HCT116 (cell line): ENCODE measurements at regions not wholly inside any gene's neighbourhood (a gene's known extent, or its start where the extent isn't known, plus 50 kb on each side); places are given as distances from the start of the nearest gene placed in this dataset.
A peak's percentile ranks its signal among the peaks of the same experiment; 100 is the strongest.

Experiments
- ATAC-seq: fragments of 200-7000 bp; cut with Tn5 transposase; 2 replicates; pipeline ENCODE4 v1.9.1; 2020; ENCODE audit warnings: mild to moderate bottlenecking, moderate library complexity
- BruUV-seq: library from RNA; stranded (reverse); fragments of 400-500 nt; replicated peaks from 2 replicates; lab custom pipeline; 2021; lab: Mats Ljungman, UMichigan
- CTCF ChIA-PET: fragments of 300-600 bp; sonication (Branson Sonifier 250); formaldehyde crosslinking; loops from one replicate; lab custom pipeline; 2021; ENCODE audit warnings: antibody characterized with exemption; lab: Charles Lee
- POLR2A ChIA-PET: fragments of 300-600, 350-600 bp; sonication (Branson Sonifier 250); formaldehyde crosslinking; loops from one replicate; lab custom pipeline; 2021; ENCODE audit warnings: antibody characterized with exemption; lab: Charles Lee
- RAD21 ChIA-PET, 2 experiments: fragments of 300-600 bp; sonication (Branson Sonifier 250); formaldehyde crosslinking; loops; one replicate each; lab custom pipeline; 2023; ENCODE audit warnings: low total read pairs in 2 of 2; ENCODE audit not compliant: uncharacterized antibody in 2 of 2, unreplicated experiment in 2 of 2, low non-redundant PET in 1 of 2; lab: Charles Lee
- DNase-seq: peaks from one replicate; pipeline ENCODE4 v3.0.0-alpha.2; 2010; ENCODE audit warnings: low read depth, low spot score
- H2AFZ ChIP-seq: fragments of 200-600 bp; shearing (Covaris generic), sonication (generic); 2 replicates; pipeline ENCODE4 v1.6.1; 2017; ENCODE audit warnings: low read depth, mixed run types, mixed read lengths, antibody characterized with exemption, low read length; ENCODE audit not compliant: poor library complexity, severe bottlenecking
- H3K27ac ChIP-seq: 2 replicates; pipeline ENCODE4 v1.5.1; 2012; ENCODE audit warnings: low read depth, low read length
- H3K27me3 ChIP-seq: fragments of 200-600 bp; sonication (generic); 2 replicates; pipeline ENCODE4 v1.6.1; 2016; ENCODE audit warnings: mixed run types, low read length, mixed read lengths; ENCODE audit not compliant: insufficient read depth
- H3K36me3 ChIP-seq, 2 experiments: fragments of 200-500 bp in 1 of 2; fragments of 200-600 bp in 1 of 2; sonication (Bioruptor generic) in 1 of 2; sonication (generic) in 1 of 2; 2 replicates each; pipeline versions ENCODE4 v1.5.1 to v1.6.1; 2014 to 2016; ENCODE audit warnings: low read length in 2 of 2, inconsistent platforms in 1 of 2, mixed read lengths in 1 of 2, mixed run types in 1 of 2; ENCODE audit not compliant: insufficient read depth in 2 of 2, control insufficient read depth in 1 of 2
- H3K4me1 ChIP-seq, 2 experiments: fragments of 200-600 bp in 1 of 2; sonication (generic) in 1 of 2; 2 replicates each; pipeline versions ENCODE4 v1.5.1 to v1.6.1; 2012 to 2017; ENCODE audit warnings: low read length in 2 of 2, inconsistent platforms in 1 of 2, mild to moderate bottlenecking in 1 of 2, mixed read lengths in 1 of 2, mixed run types in 1 of 2, moderate library complexity in 1 of 2; ENCODE audit not compliant: insufficient read depth in 2 of 2, control insufficient read depth in 1 of 2
- H3K4me2 ChIP-seq: fragments of 200-600 bp; sonication (generic); 2 replicates; pipeline ENCODE4 v1.6.1; 2017; ENCODE audit warnings: mixed run types, low read length, mixed read lengths
- H3K4me3 ChIP-seq, 2 experiments: fragments of 200-600 bp in 1 of 2; sonication (generic) in 1 of 2; replicated peaks in 1 of 2; 2 replicates each; pipeline ENCODE4 v1.5.1; 2011 to 2016; ENCODE audit warnings: low read length in 2 of 2, control low read depth in 1 of 2, low read depth in 1 of 2, mild to moderate bottlenecking in 1 of 2, mixed read lengths in 1 of 2, mixed run types in 1 of 2
- H3K79me2 ChIP-seq: fragments of 200-600 bp; sonication (generic); 2 replicates; pipeline ENCODE4 v1.6.1; 2017; ENCODE audit warnings: mild to moderate bottlenecking, mixed run types, low read length, moderate library complexity, mixed read lengths; ENCODE audit not compliant: insufficient read depth
- H3K9ac ChIP-seq: fragments of 200-600 bp; sonication (generic); 2 replicates; pipeline ENCODE4 v1.6.1; 2016; ENCODE audit warnings: low read length, mixed read lengths
- H3K9me2 ChIP-seq: fragments of 200-600 bp; sonication (generic), shearing (Covaris generic); 2 replicates; pipeline ENCODE4 v1.6.1; 2017; ENCODE audit warnings: mixed run types, mild to moderate bottlenecking, moderate library complexity; ENCODE audit not compliant: insufficient read depth
- H3K9me3 ChIP-seq, 2 experiments: fragments of 200-500 bp in 1 of 2; fragments of 200-600 bp in 1 of 2; sonication (Bioruptor generic) in 1 of 2; sonication (generic) in 1 of 2; 2 replicates each; pipeline ENCODE4 v1.6.1; 2014 to 2017; ENCODE audit warnings: low read length in 2 of 2, mixed read lengths in 2 of 2, inconsistent platforms in 1 of 2, low read depth in 1 of 2, mild to moderate bottlenecking in 1 of 2, mixed run types in 1 of 2, moderate library complexity in 1 of 2; ENCODE audit not compliant: control insufficient read depth in 1 of 2, insufficient read depth in 1 of 2
- H4K20me1 ChIP-seq: fragments of 200-600 bp; sonication (generic), shearing (Covaris generic); 2 replicates; pipeline ENCODE4 v1.6.1; 2017; ENCODE audit warnings: mixed run types, mild to moderate bottlenecking, moderate library complexity; ENCODE audit not compliant: insufficient read depth
- ATF3 ChIP-seq: IDR thresholded peaks from 2 replicates; pipeline ENCODE4 v1.6.1; 2012
- CTCF ChIP-seq, 3 experiments: fragments of 200-600 bp in 1 of 3; sonication (generic) in 1 of 3; IDR thresholded peaks in 2 of 3; conservative IDR thresholded peaks in 1 of 3; 2 replicates each; pipeline ENCODE4 v1.5.1; 2012 to 2017; ENCODE audit warnings: low read depth in 2 of 3, low read length in 2 of 3, antibody characterized with exemption in 1 of 3, borderline replicate concordance in 1 of 3, control low read depth in 1 of 3, mild to moderate bottlenecking in 1 of 3, mixed read lengths in 1 of 3, mixed run types in 1 of 3, moderate library complexity in 1 of 3; ENCODE audit not compliant: insufficient read depth in 1 of 3
- EGR1 ChIP-seq: IDR thresholded peaks from 2 replicates; pipeline ENCODE4 v1.6.1; 2012; ENCODE audit warnings: low read depth
- EZH2phosphoT487 ChIP-seq: fragments of 200-600 bp; IDR thresholded peaks from 2 replicates; pipeline ENCODE4 v1.6.1; 2018; ENCODE audit warnings: antibody characterized with exemption, borderline replicate concordance
- TCF7L2 ChIP-seq: IDR thresholded peaks from 2 replicates; pipeline ENCODE4 v1.7.0; 2011; ENCODE audit warnings: borderline replicate concordance, inconsistent platforms; ENCODE audit not compliant: insufficient read depth, insufficient read length; ENCODE audit errors: extremely low read depth
- YY1 ChIP-seq: IDR thresholded peaks from 2 replicates; pipeline ENCODE4 v1.6.1; 2011; ENCODE audit warnings: low read length, low read depth, moderate library complexity, mild to moderate bottlenecking; ENCODE audit not compliant: insufficient replicate concordance; ENCODE audit errors: extremely low read depth
- ZBTB33 ChIP-seq: IDR thresholded peaks from 2 replicates; pipeline ENCODE4 v1.6.1; 2011; ENCODE audit warnings: mild to moderate bottlenecking, low read length, moderate library complexity; ENCODE audit not compliant: insufficient replicate concordance; ENCODE audit errors: extremely low read depth
- ZFX ChIP-seq: fragments of 450-650 bp; IDR thresholded peaks from 2 replicates; pipeline ENCODE4 v1.6.1; 2017
- ZNF274 ChIP-seq: fragments of 200-500 bp; sonication (Bioruptor generic); IDR thresholded peaks from 2 replicates; pipeline ENCODE4 v1.6.1; 2014; ENCODE audit warnings: mild to moderate bottlenecking, low read depth, low read length, inconsistent platforms
- intact Hi-C: fragments of 100-400 bp; cut with micrococcal nuclease; formaldehyde crosslinking; loops from 2 replicates; pipeline ENCODE4 v1.10.0; 2022
- TF ChIP-seq, protein P1 (sequence below): IDR thresholded peaks from 2 replicates; pipeline ENCODE4 v1.6.1; 2012; ENCODE audit warnings: low read depth

DNA sequence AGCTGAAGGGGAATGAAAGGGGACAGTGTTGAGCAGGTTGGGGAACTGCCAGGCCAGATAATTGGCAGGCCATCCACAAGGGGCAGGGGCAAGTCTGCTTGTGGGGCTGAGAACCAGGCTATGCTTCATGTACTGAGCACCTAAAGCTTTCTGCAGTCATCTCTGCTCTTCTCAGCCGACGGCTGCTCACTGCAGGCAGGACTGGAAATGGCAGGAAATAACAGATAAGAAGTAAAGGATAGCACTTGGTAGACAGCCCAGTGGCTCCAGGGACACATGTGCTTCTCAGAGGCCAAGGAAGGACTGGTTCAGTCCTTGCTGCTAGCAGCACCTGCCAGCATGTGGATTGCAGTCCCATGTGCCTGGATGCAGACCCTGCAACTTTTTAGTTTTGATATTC lies 89.8 kb downstream of the CD164 start:
- no peaks in the 10 kb centered on the region for H3K36me3 ChIP-seq
- CTCF ChIA-PET = no interaction called here
- no peaks in the 10 kb centered on the region for H3K9me3 ChIP-seq
- H3K9ac ChIP-seq = no peak overlapping the region
- POLR2A ChIA-PET = no interaction called here
- peak overlapping the region; percentile 18 for H3K4me2 ChIP-seq
- H3K9me2 ChIP-seq = no peaks in the 10 kb centered on the region
- no peaks in the 10 kb centered on the region for H3K27me3 ChIP-seq
- no peak overlapping the region for H3K4me3 ChIP-seq
- H3K4me1 ChIP-seq = peaks cover 14 to 34% of the 10 kb centered on the region in 2 experiments; a peak in 3 of 4 replicates
- no peaks in the 10 kb centered on the region for H4K20me1 ChIP-seq
- intact Hi-C loops = no loop called here
- RAD21 ChIA-PET = interaction anchor here in 1 of 2 experiments (0.6 kb wide), 1 partner anchor 9 kb away, joined by 3 read pairs; no protein-coding TSS in a partner anchor
- peak overlapping the region; percentile 16 for H2AFZ ChIP-seq
- no TSS peak for BruUV-seq
- ATAC-seq (no peak), DNase-seq (no peak)
- TF ChIP-seq EGR1 = no peak
- TF ChIP-seq ATF3 = no peak
- TF ChIP-seq ZFX = no peak
- TF ChIP-seq, protein P1, sequence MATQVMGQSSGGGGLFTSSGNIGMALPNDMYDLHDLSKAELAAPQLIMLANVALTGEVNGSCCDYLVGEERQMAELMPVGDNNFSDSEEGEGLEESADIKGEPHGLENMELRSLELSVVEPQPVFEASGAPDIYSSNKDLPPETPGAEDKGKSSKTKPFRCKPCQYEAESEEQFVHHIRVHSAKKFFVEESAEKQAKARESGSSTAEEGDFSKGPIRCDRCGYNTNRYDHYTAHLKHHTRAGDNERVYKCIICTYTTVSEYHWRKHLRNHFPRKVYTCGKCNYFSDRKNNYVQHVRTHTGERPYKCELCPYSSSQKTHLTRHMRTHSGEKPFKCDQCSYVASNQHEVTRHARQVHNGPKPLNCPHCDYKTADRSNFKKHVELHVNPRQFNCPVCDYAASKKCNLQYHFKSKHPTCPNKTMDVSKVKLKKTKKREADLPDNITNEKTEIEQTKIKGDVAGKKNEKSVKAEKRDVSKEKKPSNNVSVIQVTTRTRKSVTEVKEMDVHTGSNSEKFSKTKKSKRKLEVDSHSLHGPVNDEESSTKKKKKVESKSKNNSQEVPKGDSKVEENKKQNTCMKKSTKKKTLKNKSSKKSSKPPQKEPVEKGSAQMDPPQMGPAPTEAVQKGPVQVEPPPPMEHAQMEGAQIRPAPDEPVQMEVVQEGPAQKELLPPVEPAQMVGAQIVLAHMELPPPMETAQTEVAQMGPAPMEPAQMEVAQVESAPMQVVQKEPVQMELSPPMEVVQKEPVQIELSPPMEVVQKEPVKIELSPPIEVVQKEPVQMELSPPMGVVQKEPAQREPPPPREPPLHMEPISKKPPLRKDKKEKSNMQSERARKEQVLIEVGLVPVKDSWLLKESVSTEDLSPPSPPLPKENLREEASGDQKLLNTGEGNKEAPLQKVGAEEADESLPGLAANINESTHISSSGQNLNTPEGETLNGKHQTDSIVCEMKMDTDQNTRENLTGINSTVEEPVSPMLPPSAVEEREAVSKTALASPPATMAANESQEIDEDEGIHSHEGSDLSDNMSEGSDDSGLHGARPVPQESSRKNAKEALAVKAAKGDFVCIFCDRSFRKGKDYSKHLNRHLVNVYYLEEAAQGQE = no peak
- no peak overlapping the region for H3K27ac ChIP-seq
- H3K79me2 ChIP-seq = no peaks in the 10 kb centered on the region

DNA sequence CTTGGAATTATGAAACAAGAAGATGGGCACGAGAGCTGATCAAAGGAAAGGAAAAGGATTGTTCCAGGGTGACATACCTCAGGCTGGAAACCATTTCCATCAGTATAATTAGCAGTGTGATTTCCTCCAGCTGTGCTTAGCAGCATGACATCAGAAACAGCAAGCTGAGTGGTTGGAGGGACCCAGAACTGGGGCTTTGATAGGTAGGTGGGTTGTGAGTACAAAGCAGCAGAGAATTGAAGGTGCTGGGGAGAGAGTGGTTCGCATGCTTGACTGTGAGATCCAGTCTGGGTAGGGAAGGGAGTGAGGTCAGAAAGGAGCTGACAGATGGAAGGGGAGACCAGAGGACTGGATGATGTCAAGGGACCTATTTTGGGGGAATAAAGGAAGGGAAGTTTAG lies 90.4 kb downstream of the CD164 start:
- no TSS peak for BruUV-seq
- DNase-seq (no peak), ATAC-seq (no peak)
- intact Hi-C loops = no loop called here
- Histone ChIP-seq H3K36me3 (no peaks in the 10 kb centered on the region), H4K20me1 (no peaks in the 10 kb centered on the region), H3K9me2 (no peaks in the 10 kb centered on the region), H3K4me3 (no peak overlapping the region), H3K4me1 (peaks cover 14 to 34% of the 10 kb centered on the region in 2 experiments; a peak in 3 of 4 replicates), H2AFZ (no peak overlapping the region), H3K4me2 (no peak overlapping the region; the same call in 1 of the 2 replicates), H3K9me3 (no peaks in the 10 kb centered on the region), H3K27me3 (no peaks in the 10 kb centered on the region), H3K79me2 (no peaks in the 10 kb centered on the region), H3K9ac (no peak overlapping the region), H3K27ac (no peak overlapping the region)
- ChIA-PET CTCF (no interaction called here), RAD21 (interaction anchor here in 1 of 2 experiments (0.6 kb wide), 1 partner anchor 9 kb away, joined by 3 read pairs; no protein-coding TSS in a partner anchor), POLR2A (no interaction called here)
- TF ChIP-seq TCF7L2 (no peak), ZBTB33 (no peak), ATF3 (no peak), CTCF (IDR thresholded peaks at IDR 0.05 in 2 of 3, conservative IDR thresholded peaks at IDR 0.05 in 1 of 3; ENCODE audit: borderline replicate concordance in 1 of 3, insufficient read depth in 1 of 3, low read depth in 2 of 3, low read length in 2 of 3) (no peak), YY1 (no peak), ZNF274 (no peak), EZH2phosphoT487 (no peak), ZFX (no peak)
